ENCODE measurements at regions not wholly inside any gene's neighbourhood (a gene's known extent, or its start where the extent isn't known, plus 50 kb on each side); places are given as distances from the start of the nearest gene placed in this dataset.

DNA sequence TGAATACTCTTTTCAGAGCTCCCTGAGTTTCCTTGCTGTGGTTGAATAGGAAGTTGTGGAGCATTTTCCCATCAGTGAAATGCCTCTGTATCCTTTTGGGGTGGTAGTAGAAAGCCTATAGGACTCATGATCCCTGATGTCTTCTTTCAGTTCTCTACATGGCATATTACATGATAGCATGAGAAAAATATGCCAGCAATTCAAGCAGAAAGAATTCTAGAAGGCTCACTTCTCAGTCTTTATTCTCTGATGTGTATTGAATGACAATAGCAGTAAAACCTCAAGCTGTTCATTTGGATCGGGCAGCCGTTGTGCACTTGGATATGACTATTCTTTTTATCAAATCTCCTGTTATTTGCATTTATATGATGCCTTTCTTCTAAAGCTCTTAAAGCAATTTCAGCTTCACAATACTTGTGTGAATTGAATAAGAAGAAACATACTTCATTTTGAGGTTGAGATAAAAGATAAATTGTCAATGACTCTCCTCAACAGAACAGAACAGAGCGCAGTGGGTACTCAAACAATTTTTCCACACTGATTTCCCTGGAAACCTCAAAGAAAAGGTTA is 251.5 kb upstream of the FBXO33 start:
- TF ChIP-seq, protein P1, sequence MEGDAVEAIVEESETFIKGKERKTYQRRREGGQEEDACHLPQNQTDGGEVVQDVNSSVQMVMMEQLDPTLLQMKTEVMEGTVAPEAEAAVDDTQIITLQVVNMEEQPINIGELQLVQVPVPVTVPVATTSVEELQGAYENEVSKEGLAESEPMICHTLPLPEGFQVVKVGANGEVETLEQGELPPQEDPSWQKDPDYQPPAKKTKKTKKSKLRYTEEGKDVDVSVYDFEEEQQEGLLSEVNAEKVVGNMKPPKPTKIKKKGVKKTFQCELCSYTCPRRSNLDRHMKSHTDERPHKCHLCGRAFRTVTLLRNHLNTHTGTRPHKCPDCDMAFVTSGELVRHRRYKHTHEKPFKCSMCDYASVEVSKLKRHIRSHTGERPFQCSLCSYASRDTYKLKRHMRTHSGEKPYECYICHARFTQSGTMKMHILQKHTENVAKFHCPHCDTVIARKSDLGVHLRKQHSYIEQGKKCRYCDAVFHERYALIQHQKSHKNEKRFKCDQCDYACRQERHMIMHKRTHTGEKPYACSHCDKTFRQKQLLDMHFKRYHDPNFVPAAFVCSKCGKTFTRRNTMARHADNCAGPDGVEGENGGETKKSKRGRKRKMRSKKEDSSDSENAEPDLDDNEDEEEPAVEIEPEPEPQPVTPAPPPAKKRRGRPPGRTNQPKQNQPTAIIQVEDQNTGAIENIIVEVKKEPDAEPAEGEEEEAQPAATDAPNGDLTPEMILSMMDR (IDR thresholded peaks at IDR 0.05; ENCODE audit: insufficient read depth, missing control alignments) = no peak
- FAIRE-seq = no peak

DNA sequence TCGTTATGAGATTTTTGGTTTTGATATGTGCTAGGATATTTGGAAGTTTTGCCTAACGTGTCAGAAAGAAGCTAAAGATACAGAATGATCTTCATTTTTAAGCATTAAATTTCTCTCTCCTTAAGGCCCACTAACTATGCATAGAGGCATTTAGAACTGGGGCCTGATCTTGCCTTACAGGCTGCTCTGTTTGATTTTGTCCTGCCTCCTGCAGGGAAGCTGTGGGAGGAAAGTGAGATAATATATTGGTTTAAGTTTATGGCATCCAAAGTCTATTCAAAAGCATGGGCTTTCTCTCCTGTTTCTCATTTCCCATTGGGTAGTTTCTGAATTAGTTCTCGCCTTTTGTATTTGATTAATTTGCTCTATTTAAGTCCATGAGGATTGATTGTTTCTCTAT is 250.3 kb upstream of the FBXO33 start:
- no peak for FAIRE-seq
- TF ChIP-seq, protein P1 (IDR thresholded peaks at IDR 0.05; ENCODE audit: insufficient read depth, missing control alignments) = no peak

More for the DNA sequence above, 251.5 kb upstream of the FBXO33 start:
- DNase-seq (ENCODE audit: insufficient read length, low spot score) = no peak

DNA sequence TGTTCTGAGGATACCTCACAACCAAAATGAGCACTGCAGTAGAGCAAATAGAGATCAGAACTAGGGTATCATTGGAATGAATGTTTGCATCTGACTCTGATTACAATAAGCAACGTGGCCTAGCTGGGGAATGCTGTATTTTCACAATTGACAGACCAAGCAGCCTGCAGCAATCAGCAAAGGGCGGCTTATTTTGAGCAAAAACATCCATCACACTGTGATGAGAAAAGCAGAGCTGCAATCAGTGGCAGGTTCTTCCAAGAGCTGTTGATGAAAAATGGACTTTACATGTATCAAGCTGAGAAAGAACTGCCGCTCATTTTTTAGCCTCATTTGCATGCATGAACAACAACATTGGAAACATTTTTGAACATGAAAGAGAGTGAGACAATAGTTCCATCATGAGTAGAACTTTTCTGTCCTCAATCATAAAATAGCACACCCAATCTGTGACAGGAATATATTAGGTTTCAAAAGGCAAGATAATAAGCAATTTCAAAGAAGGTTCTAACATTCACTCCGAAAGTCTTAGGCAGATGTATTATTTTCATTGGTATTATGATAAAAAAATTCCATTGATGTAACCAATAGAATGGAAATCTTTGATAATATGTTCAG is 249.7 kb upstream of the FBXO33 start:
- FAIRE-seq = no peak
- TF ChIP-seq, protein P1 (IDR thresholded peaks at IDR 0.05; ENCODE audit: insufficient read depth, missing control alignments) = no peak
- no peak for DNase-seq (ENCODE audit: insufficient read length, low spot score)

More for the DNA sequence above, 250.3 kb upstream of the FBXO33 start:
- DNase-seq (ENCODE audit: insufficient read length, low spot score) = no peak

- DNase-seq (ENCODE audit: insufficient read length, low spot score) = no peak
- TF ChIP-seq, protein P1 (IDR thresholded peaks at IDR 0.05; ENCODE audit: insufficient read depth, missing control alignments) = no peak
- FAIRE-seq = no peak
Observed at GRCh38 chr14:39680777-39681176, 248.5 kb upstream of the FBXO33 start.

GRCh38 chr14:39673734-39674133 is 241.5 kb upstream of the FBXO33 start:
- TF ChIP-seq, protein P1 (IDR thresholded peaks at IDR 0.05; ENCODE audit: insufficient read depth, missing control alignments) = no peak
- DNase-seq (ENCODE audit: insufficient read length, low spot score) = no peak
- FAIRE-seq = no peak

DNA sequence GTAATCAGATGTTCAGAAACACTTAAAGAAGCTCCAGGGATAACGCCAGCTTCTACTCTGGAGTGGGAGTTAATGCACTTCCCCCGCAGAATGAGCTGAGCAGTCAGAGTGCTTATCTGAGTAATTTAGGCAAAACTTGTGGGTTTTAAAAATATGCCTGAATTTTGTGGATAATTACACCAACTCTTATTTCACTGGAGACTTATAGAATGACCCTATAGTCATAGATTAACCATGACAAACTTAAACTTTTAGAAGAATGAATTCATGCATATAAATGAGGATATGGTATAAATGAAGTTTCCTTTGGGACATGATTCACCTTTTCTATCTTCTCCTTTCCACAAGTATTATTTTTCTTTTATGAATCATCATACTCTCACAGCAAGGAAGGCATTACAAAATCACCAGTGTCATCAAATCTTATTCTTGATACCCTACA is 241.1 kb upstream of the FBXO33 start:
- DNase-seq (ENCODE audit: insufficient read length, low spot score) = no peak
- no peak for FAIRE-seq
- TF ChIP-seq, protein P1 (IDR thresholded peaks at IDR 0.05; ENCODE audit: insufficient read depth, missing control alignments) = no peak

DNA sequence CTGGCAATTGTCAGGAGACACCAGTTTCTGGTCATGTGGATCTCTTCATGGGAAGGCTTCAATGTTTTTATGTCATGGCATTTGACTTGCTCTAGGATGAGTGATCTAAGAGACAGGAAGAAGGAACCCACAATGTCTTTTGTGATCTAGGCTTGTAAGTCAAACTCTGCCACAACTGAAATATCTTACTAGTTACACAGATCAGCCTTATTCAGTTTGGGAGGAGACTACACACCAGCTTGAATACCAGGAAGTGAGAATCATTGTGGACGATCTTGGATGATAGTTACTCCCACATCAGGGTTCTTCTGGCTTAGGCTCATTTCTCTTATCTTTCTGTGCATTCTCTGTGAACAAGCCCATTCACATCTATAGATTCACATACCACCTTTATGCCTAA is 236.2 kb upstream of the FBXO33 start:
- TF ChIP-seq, protein P1 (IDR thresholded peaks at IDR 0.05; ENCODE audit: insufficient read depth, missing control alignments) = no peak
- DNase-seq (ENCODE audit: insufficient read length, low spot score) (no peak), FAIRE-seq (no peak)
